BE2C (cell line): ENCODE measurements at regions not wholly inside any gene's neighbourhood (a gene's known extent, or its start where the extent isn't known, plus 50 kb on each side); places are given as distances from the start of the nearest gene placed in this dataset.

ENCODE experiments used
- DNase-seq: peaks from one replicate; pipeline ENCODE4 v3.0.0-alpha.2; 2020
- H3K27me3 ChIP-seq: fragments of 250-450 bp; sonication (Bioruptor Pico); 2 replicates; pipeline ENCODE4 v1.5.1; 2020; ENCODE audit warnings: mild to moderate bottlenecking
- H3K36me3 ChIP-seq: fragments of 250-450 bp; sonication (Bioruptor Pico); 2 replicates; pipeline ENCODE4 v1.5.1; 2020; ENCODE audit warnings: mild to moderate bottlenecking
- H3K4me1 ChIP-seq: fragments of 250-450 bp; sonication (Bioruptor Pico); 2 replicates; pipeline ENCODE4 v1.5.1; 2020
- H3K4me3 ChIP-seq: 2 replicates; pipeline ENCODE4 v1.5.1; 2011; ENCODE audit warnings: low read depth, low read length
- H3K9me3 ChIP-seq: fragments of 250-450 bp; sonication (Bioruptor Pico); 2 replicates; pipeline ENCODE4 v1.5.1; 2020
- TF ChIP-seq, protein P1 (sequence below): IDR thresholded peaks from 2 replicates; pipeline ENCODE4 v1.5.1; 2012; ENCODE audit warnings: mild to moderate bottlenecking, low read depth, low read length

GRCh38 chr5:51278539-51278938 lies 104.7 kb upstream of the ISL1 start:
- DNase-seq = peak; percentile 17
- H3K9me3 ChIP-seq = no peaks in the 10 kb centered on the region
- TF ChIP-seq, protein P1, sequence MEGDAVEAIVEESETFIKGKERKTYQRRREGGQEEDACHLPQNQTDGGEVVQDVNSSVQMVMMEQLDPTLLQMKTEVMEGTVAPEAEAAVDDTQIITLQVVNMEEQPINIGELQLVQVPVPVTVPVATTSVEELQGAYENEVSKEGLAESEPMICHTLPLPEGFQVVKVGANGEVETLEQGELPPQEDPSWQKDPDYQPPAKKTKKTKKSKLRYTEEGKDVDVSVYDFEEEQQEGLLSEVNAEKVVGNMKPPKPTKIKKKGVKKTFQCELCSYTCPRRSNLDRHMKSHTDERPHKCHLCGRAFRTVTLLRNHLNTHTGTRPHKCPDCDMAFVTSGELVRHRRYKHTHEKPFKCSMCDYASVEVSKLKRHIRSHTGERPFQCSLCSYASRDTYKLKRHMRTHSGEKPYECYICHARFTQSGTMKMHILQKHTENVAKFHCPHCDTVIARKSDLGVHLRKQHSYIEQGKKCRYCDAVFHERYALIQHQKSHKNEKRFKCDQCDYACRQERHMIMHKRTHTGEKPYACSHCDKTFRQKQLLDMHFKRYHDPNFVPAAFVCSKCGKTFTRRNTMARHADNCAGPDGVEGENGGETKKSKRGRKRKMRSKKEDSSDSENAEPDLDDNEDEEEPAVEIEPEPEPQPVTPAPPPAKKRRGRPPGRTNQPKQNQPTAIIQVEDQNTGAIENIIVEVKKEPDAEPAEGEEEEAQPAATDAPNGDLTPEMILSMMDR = no peak
- no peaks in the 10 kb centered on the region for H3K27me3 ChIP-seq
- no peak overlapping the region for H3K4me3 ChIP-seq
- H3K4me1 ChIP-seq = peaks cover 8% of the 10 kb centered on the region
- H3K36me3 ChIP-seq = no peaks in the 10 kb centered on the region

DNA sequence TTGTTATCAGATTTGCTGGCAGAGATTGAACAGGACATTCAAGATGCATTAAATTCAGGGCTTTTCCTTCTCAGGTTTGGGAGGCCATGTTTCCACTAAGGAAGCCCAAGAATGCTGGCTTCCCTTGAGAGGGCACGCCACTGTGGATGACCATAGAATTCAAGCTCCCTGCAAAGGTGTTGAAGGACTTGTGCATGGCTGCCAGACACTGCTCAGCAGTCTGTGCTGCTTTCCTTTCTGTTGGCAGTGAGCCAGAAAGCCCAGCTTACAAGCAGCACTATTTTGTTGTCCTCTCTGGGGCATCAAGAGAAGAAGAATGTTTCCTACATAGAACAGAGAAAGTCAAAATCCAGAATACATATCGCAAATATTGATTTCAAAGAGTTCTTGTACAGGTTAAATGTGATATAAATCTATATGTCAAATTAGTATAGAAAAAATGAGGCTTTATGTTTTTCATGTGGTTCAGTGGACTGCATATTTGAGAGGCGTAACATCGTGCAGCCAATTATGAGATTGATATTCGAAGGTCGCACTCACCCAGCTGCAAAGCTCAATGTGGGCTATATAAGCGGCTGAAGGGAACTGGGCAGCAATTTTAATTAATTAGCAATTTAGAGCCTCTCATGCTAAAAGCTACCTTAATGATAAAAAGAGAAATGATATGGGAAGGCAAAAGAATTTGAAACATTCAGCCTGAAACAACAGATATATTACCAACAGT lies 103.1 kb upstream of the ISL1 start:
- no peak overlapping the region for H3K4me3 ChIP-seq
- TF ChIP-seq, protein P1 = no peak
- no peaks in the 10 kb centered on the region for H3K27me3 ChIP-seq
- DNase-seq = peak; percentile 80
- peaks cover 8% of the 10 kb centered on the region for H3K4me1 ChIP-seq
- no peaks in the 10 kb centered on the region for H3K36me3 ChIP-seq
- H3K9me3 ChIP-seq = no peaks in the 10 kb centered on the region

- H3K27me3 ChIP-seq = no peaks in the 10 kb centered on the region
- H3K4me3 ChIP-seq = no peak overlapping the region
- no peaks in the 10 kb centered on the region for H3K4me1 ChIP-seq
- no peaks in the 10 kb centered on the region for H3K9me3 ChIP-seq
- H3K36me3 ChIP-seq = no peaks in the 10 kb centered on the region
- no peak for DNase-seq
- TF ChIP-seq, protein P1 = no peak
Observed at GRCh38 chr5:51286046-51286445, 97.2 kb upstream of the ISL1 start.

DNA sequence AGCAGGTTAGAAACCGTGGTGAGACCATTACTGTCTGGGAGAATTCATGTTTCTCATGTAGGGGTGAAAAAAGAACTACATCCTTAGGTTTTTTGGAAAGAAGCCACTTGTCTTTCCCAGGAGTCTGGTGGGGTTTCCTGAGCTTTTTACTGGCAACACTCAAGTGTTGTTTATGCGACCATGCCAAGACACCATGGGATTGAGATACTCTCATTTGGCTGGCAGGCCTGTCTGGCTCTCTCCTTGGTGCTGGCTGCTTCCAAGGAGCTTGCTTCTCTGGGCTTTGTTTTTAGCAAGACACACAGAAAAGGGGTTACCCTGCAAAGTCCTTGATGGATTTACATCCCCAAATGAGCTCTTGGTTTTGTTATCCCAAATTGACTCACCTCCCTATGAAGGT lies 80.9 kb upstream of the ISL1 start:
- Histone ChIP-seq H3K9me3 (no peaks in the 10 kb centered on the region), H3K4me3 (no peak overlapping the region), H3K36me3 (no peaks in the 10 kb centered on the region), H3K27me3 (no peaks in the 10 kb centered on the region), H3K4me1 (0 out of 2 replicates have a peak, but pooled peaks cover 3% of the 10 kb centered on the region)
- DNase-seq = no peak
- TF ChIP-seq, protein P1 = no peak

- H3K4me3 ChIP-seq = no peak overlapping the region
- H3K9me3 ChIP-seq = no peaks in the 10 kb centered on the region
- no peaks in the 10 kb centered on the region for H3K27me3 ChIP-seq
- H3K36me3 ChIP-seq = no peaks in the 10 kb centered on the region
- no peak for DNase-seq
- H3K4me1 ChIP-seq = no peaks in the 10 kb centered on the region; the same call in 1 of the 2 replicates
- TF ChIP-seq, protein P1 = no peak
Observed at GRCh38 chr5:51326844-51327243, 56.4 kb upstream of the ISL1 start.
